Activated CD4-positive, alpha-beta T cell treated with anti-CD3 and anti-CD28 coated beads, Interleukin-2, amount 10 ng/mL, durations not matched to agents 7 days and 5 days (primary cell): ENCODE measurements at regions not wholly inside any gene's neighbourhood (a gene's known extent, or its start where the extent isn't known, plus 50 kb on each side); places are given as distances from the start of the nearest gene placed in this dataset.

Experiments used
- CTCF ChIA-PET: fragments of 350-600 bp; sonication (Branson Sonifier 250); formaldehyde crosslinking; loops from one replicate; lab custom pipeline; 2021; ENCODE audit warnings: antibody characterized with exemption; lab: Charles Lee
- POLR2A ChIA-PET: fragments of 350-600 bp; sonication (Branson Sonifier 250); formaldehyde crosslinking; loops from one replicate; lab custom pipeline; 2021; ENCODE audit warnings: antibody characterized with exemption; lab: Charles Lee
- DNase-seq: peaks from one replicate; pipeline ENCODE4 v3.0.0-alpha.2; 2020
- H3K27ac Mint-ChIP-seq: one replicate; pipeline ENCODE4 v1.8.0; 2021; ENCODE audit warnings: mild to moderate bottlenecking, moderate library complexity, mixed read lengths
- H3K27me3 Mint-ChIP-seq: one replicate; pipeline ENCODE4 v1.8.0; 2021; ENCODE audit warnings: mixed read lengths
- H3K36me3 Mint-ChIP-seq: one replicate; pipeline ENCODE4 v1.8.0; 2021; ENCODE audit warnings: low read depth, mixed read lengths
- H3K4me1 Mint-ChIP-seq: one replicate; pipeline ENCODE4 v1.8.0; 2021; ENCODE audit warnings: mixed read lengths
- H3K4me3 Mint-ChIP-seq: one replicate; pipeline ENCODE4 v1.8.0; 2021; ENCODE audit warnings: mild to moderate bottlenecking, moderate library complexity, mixed read lengths
- H3K9me3 Mint-ChIP-seq: one replicate; pipeline ENCODE4 v1.8.0; 2021; ENCODE audit warnings: mixed read lengths

DNA sequence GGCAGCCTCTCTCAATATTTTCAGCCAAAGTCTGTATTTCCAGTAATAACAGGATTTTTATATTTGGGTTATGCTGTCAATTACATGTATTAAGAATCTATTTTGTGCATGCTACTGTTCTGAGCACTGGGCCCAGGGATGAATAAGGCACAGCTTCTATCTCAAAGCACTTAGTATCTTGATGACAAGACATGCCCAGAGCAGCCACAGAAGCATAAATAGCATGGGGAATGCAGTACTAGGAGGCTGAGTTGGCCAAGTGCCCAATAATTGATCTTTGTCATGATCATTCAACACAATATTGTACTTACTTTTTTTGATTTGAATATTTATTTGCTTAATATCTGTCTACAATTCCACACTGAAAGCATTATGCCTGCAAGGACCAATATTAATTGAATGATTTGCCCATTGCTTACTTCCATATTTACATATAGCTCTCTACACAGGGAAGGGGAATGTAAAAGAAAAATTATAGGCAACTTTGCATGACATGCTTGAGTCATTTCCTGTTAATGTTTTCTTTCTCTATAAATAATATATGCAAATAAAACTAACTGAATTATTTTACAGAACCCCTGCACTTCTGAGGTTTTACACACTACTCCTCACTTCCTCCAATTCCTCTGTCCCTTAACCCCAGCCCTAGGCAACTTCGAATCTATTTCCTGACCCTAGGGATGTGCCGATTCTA is 298.9 kb upstream of the BMP2 start:
- H3K36me3 Mint-ChIP-seq = no peaks in the 10 kb centered on the region
- DNase-seq = no peak
- ChIA-PET POLR2A (no interaction called here), CTCF (no interaction called here)
- no peaks in the 10 kb centered on the region for H3K4me1 Mint-ChIP-seq
- H3K9me3 Mint-ChIP-seq = no peaks in the 10 kb centered on the region
- no peaks in the 10 kb centered on the region for H3K27me3 Mint-ChIP-seq
- no peak overlapping the region for H3K4me3 Mint-ChIP-seq
- no peak overlapping the region for H3K27ac Mint-ChIP-seq

DNA sequence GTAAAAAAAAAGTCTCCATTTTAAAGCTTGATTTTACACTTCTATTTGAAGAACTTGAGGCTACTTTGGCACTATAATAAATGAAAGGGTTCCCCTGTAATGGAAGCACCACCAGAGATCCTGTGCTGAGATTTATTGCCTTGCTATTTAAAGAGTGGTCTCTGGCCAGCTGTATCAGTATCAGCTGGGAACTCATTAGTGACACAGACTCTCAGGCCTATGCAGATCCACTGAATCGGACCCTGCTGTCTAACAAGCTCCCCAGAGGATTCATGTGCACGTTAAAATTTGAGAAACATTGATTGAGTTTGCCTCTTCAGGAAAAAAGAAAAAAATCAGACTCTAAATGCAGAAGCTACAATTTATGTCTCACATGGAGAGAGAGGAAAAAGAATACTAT is 299.9 kb upstream of the BMP2 start:
- CTCF ChIA-PET = interaction anchor here (0.6 kb wide), 1 partner anchor 184 kb away, joined by 3 read pairs; no protein-coding TSS in a partner anchor
- no peaks in the 10 kb centered on the region for H3K36me3 Mint-ChIP-seq
- no peaks in the 10 kb centered on the region for H3K4me1 Mint-ChIP-seq
- no peaks in the 10 kb centered on the region for H3K27me3 Mint-ChIP-seq
- H3K27ac Mint-ChIP-seq = no peak overlapping the region
- no peaks in the 10 kb centered on the region for H3K9me3 Mint-ChIP-seq
- POLR2A ChIA-PET = no interaction called here
- DNase-seq = no peak
- no peak overlapping the region for H3K4me3 Mint-ChIP-seq

DNA sequence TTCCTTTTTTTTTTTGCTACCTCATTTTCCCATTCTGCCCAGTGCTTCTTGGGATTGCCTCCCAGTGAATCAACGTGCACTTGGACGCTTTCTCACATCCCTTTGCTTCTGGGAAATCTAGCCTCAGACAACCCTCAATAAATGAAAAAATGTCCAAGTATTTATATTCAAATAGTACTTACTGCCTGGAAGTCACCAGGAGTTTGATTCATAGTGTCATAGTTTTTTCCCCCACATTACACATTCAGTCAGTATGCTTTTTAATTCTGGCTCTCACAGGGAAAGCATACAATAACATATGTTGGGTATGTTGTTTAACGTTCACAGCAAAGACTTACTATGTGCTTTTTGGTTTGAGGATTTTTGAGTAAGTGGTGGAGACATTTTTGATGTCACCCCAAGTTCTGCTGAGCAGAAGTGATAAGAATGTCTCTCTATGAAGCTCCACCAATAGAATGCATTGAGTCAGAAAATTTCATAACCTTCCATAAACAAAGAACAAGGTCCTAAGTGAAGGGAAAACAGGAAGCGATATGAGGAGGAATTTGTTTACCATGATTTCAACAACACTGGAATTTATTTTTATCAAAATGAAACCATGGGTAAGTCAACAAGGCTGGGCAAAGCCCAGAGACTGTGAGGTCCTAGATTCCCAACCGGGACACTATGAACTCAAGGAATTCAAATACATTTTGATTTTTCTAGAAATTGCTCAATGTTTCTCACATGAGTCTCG is 301.2 kb upstream of the BMP2 start:
- Mint-ChIP-seq H3K4me3 (no peak overlapping the region), H3K9me3 (no peaks in the 10 kb centered on the region), H3K4me1 (no peaks in the 10 kb centered on the region), H3K27ac (no peak overlapping the region), H3K27me3 (no peaks in the 10 kb centered on the region), H3K36me3 (no peaks in the 10 kb centered on the region)
- DNase-seq = no peak
- ChIA-PET CTCF (no interaction called here), POLR2A (no interaction called here)

DNA sequence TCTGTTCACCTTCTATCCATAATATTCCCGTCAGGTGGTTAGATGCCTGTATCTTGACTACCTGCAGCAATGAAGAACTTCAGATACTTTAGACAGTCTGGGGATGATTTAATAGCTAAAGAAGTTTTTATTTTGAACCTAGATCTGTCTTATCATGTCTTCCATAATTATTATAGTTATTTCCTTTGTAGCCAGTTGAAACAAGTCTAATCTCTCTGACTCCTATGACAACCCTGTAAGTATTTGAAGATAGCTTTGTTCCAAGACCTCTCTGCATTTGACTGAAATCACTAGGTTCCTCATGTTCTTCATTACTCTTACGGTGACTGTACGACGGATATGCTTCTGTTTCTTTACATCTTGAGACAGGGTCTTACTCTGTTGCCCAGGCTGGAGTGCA is 316.6 kb upstream of the BMP2 start:
- DNase-seq = no peak
- CTCF ChIA-PET = no interaction called here
- no peak overlapping the region for H3K4me3 Mint-ChIP-seq
- H3K27ac Mint-ChIP-seq = no peak overlapping the region
- H3K36me3 Mint-ChIP-seq = no peaks in the 10 kb centered on the region
- H3K9me3 Mint-ChIP-seq = no peaks in the 10 kb centered on the region
- H3K4me1 Mint-ChIP-seq = no peaks in the 10 kb centered on the region
- POLR2A ChIA-PET = no interaction called here
- no peaks in the 10 kb centered on the region for H3K27me3 Mint-ChIP-seq

GRCh38 chr20:6440443-6440799 is 317.6 kb upstream of the FERMT1 start:
- Mint-ChIP-seq H3K4me3 (no peak overlapping the region), H3K27ac (no peak overlapping the region), H3K9me3 (no peaks in the 10 kb centered on the region), H3K4me1 (no peaks in the 10 kb centered on the region), H3K27me3 (no peaks in the 10 kb centered on the region), H3K36me3 (no peaks in the 10 kb centered on the region)
- ChIA-PET CTCF (no interaction called here), POLR2A (no interaction called here)
- no peak for DNase-seq

DNA sequence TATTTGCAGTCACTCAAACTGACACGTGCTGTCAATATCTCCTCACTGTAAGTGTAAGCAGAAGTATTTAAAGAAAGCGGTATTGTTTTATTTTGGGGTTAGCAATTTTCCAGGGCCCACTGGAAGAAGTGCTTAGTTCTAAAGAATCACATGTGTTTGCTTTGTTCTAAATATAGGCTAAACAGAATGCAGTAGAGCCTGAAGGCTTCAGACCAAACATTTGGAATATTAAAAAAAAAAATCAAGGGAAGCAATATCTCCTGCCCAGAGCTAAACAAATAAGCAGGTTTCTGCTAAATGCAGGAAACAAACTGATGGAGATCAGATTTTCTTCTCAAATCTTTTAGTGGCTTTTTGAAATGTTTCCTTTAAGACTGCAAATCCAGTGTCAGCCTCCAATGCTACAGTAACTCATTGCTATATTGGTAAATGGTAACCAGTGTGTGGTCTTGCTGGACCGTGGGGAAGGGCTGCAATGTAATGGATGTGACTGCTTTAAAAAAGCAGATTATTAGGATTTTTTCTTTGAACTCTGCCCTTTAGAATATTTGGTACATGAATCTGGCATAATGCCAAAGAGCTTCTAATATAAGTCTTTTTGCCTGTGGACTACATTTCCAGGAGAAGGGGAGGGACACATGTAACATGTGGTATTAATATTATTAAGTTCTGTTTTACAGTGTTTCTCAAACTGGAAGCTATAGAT is 317.1 kb upstream of the FERMT1 start:
- Mint-ChIP-seq H3K4me3 (no peak overlapping the region), H3K27me3 (no peaks in the 10 kb centered on the region), H3K36me3 (no peaks in the 10 kb centered on the region), H3K27ac (no peak overlapping the region), H3K9me3 (no peaks in the 10 kb centered on the region), H3K4me1 (no peaks in the 10 kb centered on the region)
- DNase-seq = no peak
- CTCF ChIA-PET = no interaction called here
- POLR2A ChIA-PET = no interaction called here

- Mint-ChIP-seq H3K27me3 (no peaks in the 10 kb centered on the region), H3K4me3 (no peak overlapping the region), H3K36me3 (no peaks in the 10 kb centered on the region), H3K4me1 (no peaks in the 10 kb centered on the region), H3K9me3 (no peaks in the 10 kb centered on the region), H3K27ac (no peak overlapping the region)
- DNase-seq = no peak
- ChIA-PET POLR2A (no interaction called here), CTCF (no interaction called here)
These were observed 311.3 kb upstream of the FERMT1 start for GRCh38 chr20:6434131-6434530.

- no peaks in the 10 kb centered on the region for H3K27me3 Mint-ChIP-seq
- H3K9me3 Mint-ChIP-seq = no peaks in the 10 kb centered on the region
- DNase-seq = no peak
- H3K4me3 Mint-ChIP-seq = no peak overlapping the region
- POLR2A ChIA-PET = interaction anchor here (0.7 kb wide), 1 partner anchor 54 kb away, joined by 3 read pairs; no protein-coding TSS in a partner anchor
- no peak overlapping the region for H3K27ac Mint-ChIP-seq
- no peaks in the 10 kb centered on the region for H3K4me1 Mint-ChIP-seq
- no peaks in the 10 kb centered on the region for H3K36me3 Mint-ChIP-seq
- CTCF ChIA-PET = no interaction called here
These were observed 307.6 kb upstream of the FERMT1 start for GRCh38 chr20:6430381-6430780.

DNA sequence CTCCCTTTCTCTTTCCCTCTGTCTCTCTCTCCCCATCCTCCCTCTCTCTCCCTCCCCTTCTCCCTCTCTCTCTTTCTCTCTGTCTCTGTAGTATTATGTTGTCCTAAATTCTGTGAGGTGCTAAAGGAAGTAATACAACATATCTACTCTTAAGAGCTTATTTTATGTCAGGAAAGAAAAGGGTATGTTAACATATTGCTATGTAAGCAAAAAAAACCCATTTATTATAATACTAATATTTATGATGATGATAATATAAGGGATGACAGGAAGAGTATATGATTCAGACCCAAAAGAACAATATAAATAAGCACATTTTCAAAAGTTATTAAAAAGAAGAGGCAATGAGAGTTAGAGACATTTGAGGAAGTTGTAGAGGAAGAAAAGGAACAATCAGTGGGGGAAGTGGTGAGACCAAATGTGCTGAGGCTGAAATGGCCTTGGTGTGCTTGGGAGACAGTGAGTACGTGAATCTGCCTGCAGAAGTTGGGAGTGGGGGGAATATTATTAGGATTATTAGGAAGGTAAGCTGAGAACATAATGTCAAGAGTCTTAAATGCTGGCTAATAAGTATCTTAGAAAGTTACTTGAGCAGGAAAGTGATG is 303.6 kb upstream of the FERMT1 start:
- H3K4me1 Mint-ChIP-seq = no peaks in the 10 kb centered on the region
- CTCF ChIA-PET = no interaction called here

GRCh38 chr20:6421321-6422248 is 298.8 kb upstream of the FERMT1 start:
- Mint-ChIP-seq H3K9me3 (peaks cover 1% of the 10 kb centered on the region), H3K36me3 (no peaks in the 10 kb centered on the region), H3K27me3 (no peaks in the 10 kb centered on the region), H3K27ac (no peak overlapping the region), H3K4me3 (no peak overlapping the region), H3K4me1 (no peaks in the 10 kb centered on the region)
- no peak for DNase-seq
- POLR2A ChIA-PET = no interaction called here
- CTCF ChIA-PET = no interaction called here

More for the DNA sequence above, 303.6 kb upstream of the FERMT1 start:
- POLR2A ChIA-PET = no interaction called here
- no peak overlapping the region for H3K27ac Mint-ChIP-seq
- no peak for DNase-seq
- H3K4me3 Mint-ChIP-seq = no peak overlapping the region
- H3K36me3 Mint-ChIP-seq = no peaks in the 10 kb centered on the region
- H3K27me3 Mint-ChIP-seq = no peaks in the 10 kb centered on the region
- peaks cover 1% of the 10 kb centered on the region for H3K9me3 Mint-ChIP-seq

DNA sequence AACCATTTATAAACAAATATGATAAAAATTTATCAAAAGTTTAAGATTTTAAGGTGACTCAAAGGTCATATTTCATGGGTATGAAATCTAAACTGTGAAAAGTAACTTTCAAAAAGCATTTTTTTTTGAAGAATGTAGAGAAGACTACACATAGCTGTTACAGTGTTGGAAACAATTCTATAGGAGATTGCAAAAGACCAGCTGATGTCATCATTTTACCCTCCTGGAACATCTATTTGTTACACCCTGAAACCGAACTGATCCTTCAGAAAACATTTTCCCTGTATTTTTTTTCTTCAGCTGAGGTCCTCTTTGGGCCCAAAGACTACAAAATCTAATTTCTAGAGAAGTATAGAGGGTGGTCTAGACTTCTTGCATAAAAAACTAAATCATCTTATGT is 297.5 kb upstream of the FERMT1 start:
- Mint-ChIP-seq H3K27ac (no peak overlapping the region), H3K4me1 (no peaks in the 10 kb centered on the region), H3K9me3 (peaks cover 1% of the 10 kb centered on the region), H3K36me3 (no peaks in the 10 kb centered on the region), H3K27me3 (no peaks in the 10 kb centered on the region), H3K4me3 (no peak overlapping the region)
- CTCF ChIA-PET = no interaction called here
- DNase-seq = no peak
- POLR2A ChIA-PET = no interaction called here

GRCh38 chr20:6418732-6419131 is 295.9 kb upstream of the FERMT1 start:
- H3K4me3 Mint-ChIP-seq = no peak overlapping the region
- H3K27me3 Mint-ChIP-seq = no peaks in the 10 kb centered on the region
- H3K27ac Mint-ChIP-seq = no peak overlapping the region
- CTCF ChIA-PET = interaction anchor here (0.6 kb wide), 1 partner anchor 254 kb away, joined by 4 read pairs; no protein-coding TSS in a partner anchor
- peaks cover 1% of the 10 kb centered on the region for H3K9me3 Mint-ChIP-seq
- H3K4me1 Mint-ChIP-seq = no peaks in the 10 kb centered on the region
- POLR2A ChIA-PET = no interaction called here
- no peak for DNase-seq
- no peaks in the 10 kb centered on the region for H3K36me3 Mint-ChIP-seq
